HG03103 (cell line): ENCODE measurements at regions not wholly inside any gene's neighbourhood (a gene's known extent, or its start where the extent isn't known, plus 50 kb on each side); places are given as distances from the start of the nearest gene placed in this dataset.
"Not testable (repeated sequence)": the region's sequence is repeated elsewhere in the genome, so short reads cannot be mapped to it uniquely, and the experiment has no call there.

Experiments
- ATAC-seq: cut with Tn5 transposase; IDR thresholded peaks from one replicate; pipeline ENCODE4 v1.9.1; 2021; ENCODE audit warnings: low read depth; ENCODE audit not compliant: unreplicated experiment

GRCh38 chr5:174999581-174999980 is 275.2 kb downstream of the MSX2 start:
- ATAC-seq: no peak

GRCh38 chr5:174998131-174998730 is 273.8 kb downstream of the MSX2 start:
- no peak for ATAC-seq

GRCh38 chr5:174997688-174998087 is 273.3 kb downstream of the MSX2 start:
- no peak for ATAC-seq

- ATAC-seq: no peak
Measured at GRCh38 chr5:174996941-174997340, 272.6 kb downstream of the MSX2 start.

GRCh38 chr5:174995827-174996226 is 271.4 kb downstream of the MSX2 start:
- no peak for ATAC-seq

GRCh38 chr5:174991847-174992246 is 267.5 kb downstream of the MSX2 start:
- ATAC-seq: no peak

GRCh38 chr5:174990909-174991308 is 266.5 kb downstream of the MSX2 start:
- ATAC-seq: no peak

GRCh38 chr5:174987443-174988012 is 263.1 kb downstream of the MSX2 start:
- no peak for ATAC-seq

GRCh38 chr5:174984863-174985262 is 260.5 kb downstream of the MSX2 start:
- ATAC-seq: no peak

- no peak for ATAC-seq
Measured at GRCh38 chr5:174982485-174982884, 258.1 kb downstream of the MSX2 start.

GRCh38 chr5:174981416-174981815 is 257.0 kb downstream of the MSX2 start:
- no peak for ATAC-seq

- ATAC-seq: no peak
Measured at GRCh38 chr5:174980952-174981351, 256.6 kb downstream of the MSX2 start.

- no peak for ATAC-seq
Measured at GRCh38 chr5:174972291-174972690, 247.9 kb downstream of the MSX2 start.

- ATAC-seq: no peak
Measured at GRCh38 chr5:174971210-174971609, 246.8 kb downstream of the MSX2 start.

GRCh38 chr5:174970502-174970901 is 246.1 kb downstream of the MSX2 start:
- ATAC-seq: no peak

- no peak for ATAC-seq
Measured at GRCh38 chr5:174953871-174954270, 229.5 kb downstream of the MSX2 start.

GRCh38 chr5:174951151-174951780 is 226.9 kb downstream of the MSX2 start:
- peak; percentile 91 for ATAC-seq

GRCh38 chr5:174947548-174947947 is 223.2 kb downstream of the MSX2 start:
- no peak for ATAC-seq

GRCh38 chr5:174945853-174946252 is 221.5 kb downstream of the MSX2 start:
- ATAC-seq: no peak

GRCh38 chr5:174943785-174944184 is 219.4 kb downstream of the MSX2 start:
- ATAC-seq: no peak

- ATAC-seq: not testable (repeated sequence)
Measured at GRCh38 chr5:174943002-174943401, 218.6 kb downstream of the MSX2 start.
